GM18507 (cell line): ENCODE measurements at regions not wholly inside any gene's neighbourhood (a gene's known extent, or its start where the extent isn't known, plus 50 kb on each side); places are given as distances from the start of the nearest gene placed in this dataset.

Experiments used
- DNase-seq: peaks from one replicate; pipeline ENCODE4 v3.0.0; 2011; ENCODE audit warnings: low read depth; ENCODE audit not compliant: insufficient read length; ENCODE audit errors: extremely low spot score
- FAIRE-seq: peaks from 2 replicates; lab custom pipeline; 2011; peaks lifted over from hg19 to GRCh38; lab: Jason Lieb, UNC

DNA sequence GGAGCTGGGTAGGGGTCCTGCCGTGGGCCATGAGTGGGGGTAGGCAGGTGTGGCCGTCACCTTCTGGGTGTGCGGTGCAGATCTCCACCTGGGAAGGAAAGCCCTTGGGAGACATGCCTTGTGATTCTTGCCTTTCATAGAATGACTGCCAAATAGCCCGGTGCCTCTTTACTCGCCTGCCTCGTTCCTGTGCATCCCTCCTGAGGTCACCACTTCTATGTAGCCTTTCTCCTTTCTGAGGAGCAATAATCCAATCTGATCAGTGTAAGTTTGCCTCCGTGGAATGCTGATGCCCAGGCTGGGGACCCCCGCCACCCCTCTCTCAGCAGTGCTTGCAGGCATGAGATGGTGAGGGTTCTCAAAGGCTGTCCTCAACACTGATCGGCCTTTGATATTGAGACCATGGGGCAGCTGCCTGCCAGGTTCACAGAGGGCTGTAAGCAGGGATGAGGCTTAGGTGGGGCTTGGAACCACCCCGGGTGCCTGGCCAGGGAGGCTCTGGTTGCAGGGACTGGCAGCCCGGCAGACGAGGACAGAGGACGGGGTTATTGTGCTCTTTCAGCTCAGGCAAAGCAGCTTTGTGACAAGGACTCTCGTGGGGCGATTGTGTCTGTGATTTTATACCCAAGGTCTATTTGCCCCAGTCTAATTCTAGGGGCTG is 86.1 kb upstream of the WNT7B start:
- FAIRE-seq (no peak), DNase-seq (no peak)

DNA sequence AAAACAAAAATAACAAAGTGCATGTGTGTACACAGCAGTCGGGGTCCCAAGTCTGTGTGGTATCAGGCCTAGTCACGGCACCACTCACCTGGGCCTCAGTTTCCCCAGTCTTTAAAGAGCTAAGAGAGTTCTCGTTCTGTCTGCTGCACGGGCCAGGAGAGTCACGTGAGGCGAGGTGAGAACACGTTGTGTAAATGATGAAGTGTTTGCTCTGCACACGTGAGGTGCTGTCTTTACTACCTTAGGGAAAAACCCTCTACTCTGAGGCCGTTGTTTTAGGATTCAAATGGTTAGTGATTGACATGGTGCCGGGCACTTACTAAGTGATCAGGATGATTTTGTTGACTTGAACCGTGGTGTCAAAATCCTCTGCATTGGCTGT is 86.5 kb upstream of the PPARA start:
- DNase-seq (no peak), FAIRE-seq (no peak)

DNA sequence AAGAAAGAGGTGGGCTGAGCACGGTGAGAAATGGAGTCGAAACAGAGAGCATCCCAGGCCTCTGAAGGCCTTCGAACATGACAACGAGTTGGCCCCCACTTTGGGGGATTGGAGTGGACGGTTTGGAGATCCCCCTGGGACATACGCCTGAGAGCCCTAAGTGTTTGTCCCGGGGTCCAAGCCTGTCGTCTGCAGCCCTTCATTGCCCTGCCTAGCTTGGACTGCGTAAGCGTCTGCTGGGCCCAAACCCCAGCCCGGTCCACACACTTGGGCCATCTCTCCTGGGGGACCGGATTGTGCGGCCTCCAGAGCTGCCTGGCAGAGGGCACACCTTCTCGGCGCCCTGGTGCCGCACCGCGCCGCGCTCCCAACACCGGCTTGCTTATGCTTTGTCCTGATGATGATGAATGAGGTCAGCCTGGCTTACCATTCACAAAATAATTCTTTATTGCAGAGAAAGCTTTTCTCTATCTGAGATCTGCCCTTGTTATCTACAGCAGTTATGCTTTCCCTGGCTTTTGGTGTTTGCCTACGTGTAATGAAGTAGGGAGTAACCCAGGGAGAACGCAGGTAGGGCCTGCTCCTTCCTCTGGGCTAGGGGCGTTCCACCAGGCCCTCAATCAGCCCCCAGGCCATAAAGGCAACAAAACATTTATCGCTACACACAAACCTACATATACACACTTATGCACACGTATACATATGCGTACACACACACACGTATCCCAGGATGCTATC is 85.9 kb upstream of the PPARA start:
- no peak for DNase-seq
- FAIRE-seq, result no peak

DNA sequence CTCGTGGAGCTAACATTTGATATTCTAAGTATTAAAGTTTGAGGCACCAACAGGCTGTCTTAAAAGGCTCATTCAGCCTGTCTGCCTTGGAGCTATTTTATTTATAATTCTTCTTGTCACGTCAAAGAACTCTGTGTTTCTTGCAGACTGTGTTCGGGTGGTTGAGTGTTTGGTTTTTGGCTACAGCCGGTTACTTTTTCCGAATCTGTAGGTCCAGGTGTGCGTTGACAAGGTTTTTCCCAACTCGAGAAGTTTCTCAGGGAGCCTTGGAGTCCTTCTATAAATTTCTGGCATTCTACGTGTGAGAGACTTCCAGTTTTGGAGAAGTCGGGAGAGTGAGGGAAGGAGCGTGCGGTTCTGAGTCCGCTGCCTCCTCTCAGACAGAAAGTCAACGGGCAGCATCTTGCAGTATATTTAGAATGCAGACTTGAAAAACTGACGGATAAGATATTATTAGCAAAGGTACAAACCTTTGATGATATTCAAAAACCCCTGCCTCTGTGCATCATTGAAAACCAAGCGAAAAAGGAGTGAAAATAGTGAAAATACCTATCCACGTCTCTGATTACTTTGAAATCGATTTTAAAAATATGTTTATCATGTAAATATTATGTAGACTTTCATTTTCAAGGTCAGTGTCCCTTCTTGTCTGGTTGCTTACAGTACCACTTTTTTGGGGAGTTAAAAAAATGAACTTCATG is 85.2 kb upstream of the PPARA start:
- no peak for FAIRE-seq
- no peak for DNase-seq

DNA sequence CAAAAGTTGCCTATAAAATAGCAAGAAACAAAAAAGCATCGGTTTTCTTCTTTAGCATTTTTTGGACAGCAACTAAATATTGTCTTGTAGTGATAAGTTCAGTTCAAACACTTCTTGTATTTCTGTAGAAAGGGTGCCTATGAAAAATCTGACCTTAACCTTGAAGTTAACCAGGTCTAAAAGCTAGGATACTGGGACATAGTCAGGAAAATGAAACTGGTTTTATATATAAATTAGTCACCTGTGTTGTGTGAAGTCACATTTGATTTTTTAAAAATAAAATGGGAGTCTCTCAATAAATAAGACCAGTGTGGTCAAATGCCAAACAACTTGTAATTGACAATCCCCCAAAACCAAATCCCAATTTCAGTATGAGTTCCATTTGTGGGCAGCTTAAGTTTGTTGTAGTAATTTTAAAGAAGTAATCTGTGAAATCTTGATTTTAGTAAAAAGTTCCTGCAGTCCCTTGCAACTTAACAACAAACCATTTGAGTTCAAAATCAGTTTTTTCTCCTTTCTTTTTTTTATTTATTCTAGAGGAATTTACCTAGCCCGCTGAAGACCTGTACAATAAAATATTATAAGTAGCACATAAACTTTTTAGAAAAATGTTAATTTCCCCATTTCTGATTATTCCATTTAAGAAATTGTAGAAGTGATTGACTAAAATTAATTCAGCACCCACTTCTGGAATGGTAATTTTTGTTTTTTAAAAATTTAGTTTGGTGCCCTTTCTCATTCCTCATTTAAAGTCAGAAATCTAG is 84.5 kb upstream of the PPARA start:
- no peak for FAIRE-seq

DNA sequence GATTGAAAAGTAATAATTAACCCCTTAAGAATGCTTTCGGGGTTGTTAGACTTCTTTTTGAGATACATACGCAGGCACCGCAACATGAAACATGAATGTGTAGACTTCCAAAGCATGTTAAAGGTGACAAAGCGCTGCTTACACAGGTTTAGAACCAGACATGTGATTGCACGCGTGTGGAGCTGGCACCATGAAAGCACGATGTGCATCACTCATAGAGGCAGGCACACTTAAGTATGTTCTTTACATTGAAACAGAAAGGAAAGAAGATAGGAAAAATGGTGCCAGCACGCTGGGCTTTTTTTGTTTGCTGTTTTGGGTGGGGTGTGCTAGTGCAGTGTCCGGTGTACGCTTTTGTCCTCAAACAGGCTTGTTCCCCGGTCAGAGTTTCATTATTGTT is 83.6 kb upstream of the PPARA start:
- DNase-seq (no peak), FAIRE-seq (no peak)

More for the DNA sequence above, 84.5 kb upstream of the PPARA start:
- DNase-seq, result no peak

DNA sequence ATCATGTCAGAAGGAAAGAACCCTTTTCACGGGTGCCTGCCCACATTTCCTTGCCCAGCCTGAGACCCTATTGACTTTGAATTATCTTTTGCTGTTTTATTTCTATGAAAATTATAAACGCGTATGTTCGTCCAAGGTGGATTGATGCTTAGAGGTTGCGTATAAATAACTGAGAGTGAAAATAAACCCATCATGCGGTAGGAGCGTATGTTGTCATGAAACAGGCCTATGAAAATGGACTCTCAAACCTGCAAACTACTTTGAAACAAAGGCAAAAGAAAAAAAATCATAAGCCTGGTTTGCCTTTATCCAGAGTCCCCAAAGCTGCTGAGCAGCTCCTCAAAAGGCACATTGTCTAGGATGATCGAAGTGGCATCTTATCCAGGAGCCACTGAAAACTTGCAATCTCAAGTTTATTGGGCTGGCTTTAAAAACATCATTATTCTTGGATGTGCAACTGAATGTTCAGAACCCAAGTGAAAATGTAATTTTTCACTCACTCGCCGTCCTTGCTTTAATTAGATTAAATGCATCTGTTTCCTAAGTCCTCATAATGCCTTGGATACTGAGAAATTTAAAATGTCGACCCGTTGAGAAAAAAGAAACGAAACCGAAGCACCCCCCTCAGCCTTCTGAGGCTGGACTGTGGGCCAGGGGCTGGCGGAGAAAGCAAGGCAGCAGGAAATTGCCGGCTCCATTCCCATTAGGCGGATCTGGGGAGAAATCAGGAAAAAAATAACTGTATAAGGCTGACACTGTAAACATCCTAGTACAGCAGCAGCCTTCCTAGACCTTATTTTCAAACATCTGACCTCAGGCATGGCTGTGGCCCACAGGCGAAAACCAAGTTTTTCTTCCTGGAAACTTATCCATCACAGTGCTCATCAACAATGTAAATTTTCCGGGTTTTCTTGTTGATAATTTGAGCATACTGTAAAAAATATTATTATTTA is 82.9 kb upstream of the PPARA start:
- FAIRE-seq (no peak), DNase-seq (no peak)

DNA sequence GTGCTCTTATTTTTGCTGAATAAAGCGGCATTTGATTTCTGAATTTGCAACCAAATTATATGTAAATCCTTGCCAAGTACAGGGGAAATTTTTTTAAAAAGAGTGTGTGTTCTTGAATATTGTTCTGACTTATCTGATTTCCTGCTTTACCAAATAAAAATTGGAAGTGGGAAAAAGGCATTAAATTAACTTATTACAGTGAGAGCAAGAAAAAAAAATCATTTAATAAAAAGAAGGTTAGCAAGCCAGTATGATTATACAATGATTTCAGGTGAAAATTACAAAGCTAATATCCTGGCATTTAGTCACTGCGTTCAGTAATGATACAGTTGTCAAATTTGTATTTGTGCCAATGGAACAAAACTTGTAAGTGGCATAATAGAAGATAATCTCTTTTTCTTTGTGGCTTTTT is 82.1 kb upstream of the PPARA start:
- DNase-seq (no peak), FAIRE-seq (no peak)

DNA sequence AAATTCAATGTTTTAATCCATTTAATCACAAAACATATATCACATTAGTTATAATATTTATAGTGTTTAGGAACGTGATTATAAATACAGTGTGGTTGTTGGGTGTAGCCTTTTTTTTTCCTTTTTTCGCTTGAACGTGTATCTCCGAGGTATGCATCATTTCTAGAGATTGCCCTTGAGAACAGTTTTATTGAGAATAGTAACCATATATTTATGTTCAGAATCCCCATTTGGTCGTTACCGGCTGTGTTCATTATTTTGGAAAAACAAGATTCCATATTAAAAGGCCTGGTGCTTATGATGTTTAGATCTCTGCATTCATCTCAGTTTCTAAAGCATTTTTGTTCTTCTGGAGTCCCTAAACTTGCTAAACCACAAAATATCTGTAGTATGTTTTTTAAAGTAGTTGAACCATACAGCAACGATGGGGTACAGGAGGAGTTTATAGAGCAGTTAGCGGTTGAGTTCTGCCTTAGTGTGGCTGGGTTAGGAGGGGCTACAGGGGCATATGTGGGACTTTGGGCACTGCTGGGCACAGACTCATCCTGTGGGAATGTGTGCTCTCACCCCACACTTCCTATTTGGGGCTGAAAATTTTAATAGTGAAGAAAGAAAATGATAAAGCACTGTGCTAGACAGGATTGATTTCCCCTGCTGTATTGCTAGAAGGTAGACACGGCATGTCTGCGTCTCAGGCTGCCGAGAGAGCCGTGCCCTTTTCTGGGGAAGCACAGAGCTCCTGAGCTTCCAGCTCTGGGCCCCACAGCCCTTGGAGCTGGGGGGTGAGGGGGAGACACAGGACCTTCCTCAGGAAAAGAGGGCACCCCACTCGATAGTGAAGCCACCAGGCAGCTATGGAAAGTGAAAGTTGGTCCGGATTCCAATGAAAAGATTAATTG is 81.5 kb upstream of the PPARA start:
- FAIRE-seq, result no peak
- DNase-seq, result no peak

DNA sequence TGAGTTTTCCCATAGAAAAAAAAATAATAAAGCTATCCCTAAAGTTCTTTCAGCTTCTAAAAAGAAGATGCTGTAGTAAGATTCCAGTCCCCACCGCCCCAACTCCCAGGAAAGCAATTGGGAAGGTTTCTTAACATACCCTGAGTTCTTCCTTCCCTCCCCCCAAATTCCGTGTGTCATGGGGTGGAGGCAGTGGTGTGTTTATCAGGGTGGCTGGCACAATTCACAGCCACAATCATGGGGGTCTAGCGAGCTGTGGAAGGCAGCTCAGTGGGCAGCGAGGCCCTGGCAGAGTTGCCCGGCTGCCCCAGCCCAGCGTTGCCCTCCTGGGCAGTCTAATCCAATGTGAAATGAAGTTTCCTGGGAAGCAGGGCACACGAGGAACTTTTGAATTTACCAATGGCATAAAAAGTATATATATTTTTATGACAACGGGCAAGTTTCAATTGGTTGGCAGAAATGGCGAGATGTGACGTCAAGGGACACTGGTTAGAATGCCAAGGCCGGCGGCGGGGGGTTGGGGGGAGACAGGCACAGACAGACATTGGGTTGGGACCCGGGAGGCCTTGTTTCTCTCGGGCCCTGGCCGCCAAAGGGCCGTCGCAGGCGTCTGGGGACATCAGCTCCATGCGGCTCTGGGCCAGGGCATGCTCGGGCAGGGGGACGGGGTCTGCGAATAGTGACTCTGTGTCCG is 80.7 kb upstream of the PPARA start:
- FAIRE-seq, result no peak
- DNase-seq, result no peak

DNA sequence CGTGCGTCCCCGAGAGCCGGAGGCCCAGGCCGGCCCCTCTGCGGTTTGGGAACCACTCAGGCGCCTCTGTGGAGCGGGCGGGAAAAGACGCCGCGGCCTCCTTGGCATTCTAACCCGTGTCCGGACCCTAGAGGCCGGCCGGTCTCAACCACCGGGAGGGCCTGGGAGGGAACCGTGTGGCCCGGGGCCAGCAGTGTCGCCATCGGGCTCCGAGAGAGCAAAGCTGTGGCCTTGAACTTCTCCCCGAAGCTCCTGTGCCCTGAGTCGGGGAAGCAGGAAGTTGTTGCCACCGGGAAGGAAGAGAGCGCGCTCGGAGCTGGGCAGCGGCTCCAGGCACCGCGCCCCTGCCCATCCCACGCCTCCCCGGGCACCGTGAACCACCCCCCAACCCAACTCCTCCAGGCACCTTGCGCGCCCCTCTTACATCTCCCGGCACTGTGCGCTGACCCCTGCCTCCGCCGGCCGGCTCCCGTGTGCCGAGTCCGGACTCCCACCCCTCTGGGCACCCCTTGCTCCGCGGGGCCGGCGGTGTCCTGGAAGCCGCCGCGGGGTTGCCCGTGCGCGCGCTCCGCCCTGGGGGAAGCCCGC is 80.0 kb upstream of the PPARA start:
- DNase-seq (no peak), FAIRE-seq (no peak)

DNA sequence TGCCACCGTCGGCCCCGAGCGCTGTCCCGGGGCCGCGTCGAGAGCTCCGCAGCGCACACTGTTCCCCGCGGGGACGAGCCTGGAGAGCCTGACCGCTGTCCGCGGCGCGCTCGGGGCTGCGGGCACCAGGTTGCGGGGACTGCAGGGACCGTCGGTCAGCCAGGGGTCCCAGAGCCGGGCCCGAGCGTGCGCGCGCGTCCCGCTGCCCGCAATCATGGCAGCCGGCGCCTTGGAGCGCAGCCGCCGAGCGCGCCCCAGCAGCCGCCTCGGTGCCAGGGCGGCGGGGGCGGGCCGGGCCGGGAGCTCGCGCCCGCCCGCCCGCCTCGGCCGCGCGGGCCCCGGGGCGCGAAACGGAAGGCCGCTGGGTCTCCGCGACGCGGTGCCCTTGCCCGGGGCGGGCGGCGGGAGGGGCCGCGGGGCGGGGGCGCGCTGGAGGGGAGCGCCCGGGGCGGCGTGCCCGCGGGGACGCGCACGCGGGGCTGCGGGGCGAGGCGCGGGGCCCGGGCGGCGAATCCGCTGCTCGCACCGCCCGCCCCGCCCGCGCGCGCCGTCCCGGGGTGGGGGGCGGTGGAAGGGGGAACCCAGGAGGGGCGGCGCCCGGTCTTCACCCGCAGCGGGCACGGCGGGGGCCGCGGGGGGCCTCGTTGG is 79.4 kb upstream of the PPARA start:
- FAIRE-seq, result no peak
- no peak for DNase-seq

DNA sequence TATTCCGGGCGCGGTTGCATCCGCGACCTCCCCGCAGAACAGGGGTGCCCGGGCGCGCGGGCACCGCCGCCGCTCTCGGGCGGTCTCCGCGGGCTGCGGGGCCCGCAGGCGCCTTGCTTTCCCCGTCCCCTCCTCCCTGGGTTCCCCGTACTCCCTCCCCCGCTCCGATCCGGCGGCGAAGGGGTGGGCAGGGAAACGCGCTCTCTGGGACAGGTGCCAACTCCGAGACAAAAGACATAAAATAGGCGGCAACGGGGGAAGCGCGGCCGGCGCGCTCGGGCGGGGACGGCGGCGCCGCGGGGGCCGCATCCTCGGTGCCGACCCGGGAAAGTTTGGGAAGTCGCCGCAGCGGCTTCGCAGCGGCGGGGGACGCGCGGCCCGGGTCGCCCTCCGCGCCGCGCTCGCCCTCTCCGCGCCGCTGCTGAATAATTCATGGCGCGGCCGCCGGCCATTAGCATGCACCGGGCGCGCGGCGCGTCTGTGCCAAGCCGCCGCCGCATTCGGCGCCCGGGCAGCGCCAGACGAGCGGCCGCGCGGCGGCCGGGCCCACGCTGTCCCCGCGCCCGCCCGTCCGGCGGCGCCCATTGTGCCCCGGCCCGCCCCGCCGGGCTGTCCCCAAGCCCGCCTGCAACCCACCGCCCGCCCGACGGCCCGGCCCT is 78.7 kb upstream of the PPARA start:
- FAIRE-seq (no peak), DNase-seq (no peak)

DNA sequence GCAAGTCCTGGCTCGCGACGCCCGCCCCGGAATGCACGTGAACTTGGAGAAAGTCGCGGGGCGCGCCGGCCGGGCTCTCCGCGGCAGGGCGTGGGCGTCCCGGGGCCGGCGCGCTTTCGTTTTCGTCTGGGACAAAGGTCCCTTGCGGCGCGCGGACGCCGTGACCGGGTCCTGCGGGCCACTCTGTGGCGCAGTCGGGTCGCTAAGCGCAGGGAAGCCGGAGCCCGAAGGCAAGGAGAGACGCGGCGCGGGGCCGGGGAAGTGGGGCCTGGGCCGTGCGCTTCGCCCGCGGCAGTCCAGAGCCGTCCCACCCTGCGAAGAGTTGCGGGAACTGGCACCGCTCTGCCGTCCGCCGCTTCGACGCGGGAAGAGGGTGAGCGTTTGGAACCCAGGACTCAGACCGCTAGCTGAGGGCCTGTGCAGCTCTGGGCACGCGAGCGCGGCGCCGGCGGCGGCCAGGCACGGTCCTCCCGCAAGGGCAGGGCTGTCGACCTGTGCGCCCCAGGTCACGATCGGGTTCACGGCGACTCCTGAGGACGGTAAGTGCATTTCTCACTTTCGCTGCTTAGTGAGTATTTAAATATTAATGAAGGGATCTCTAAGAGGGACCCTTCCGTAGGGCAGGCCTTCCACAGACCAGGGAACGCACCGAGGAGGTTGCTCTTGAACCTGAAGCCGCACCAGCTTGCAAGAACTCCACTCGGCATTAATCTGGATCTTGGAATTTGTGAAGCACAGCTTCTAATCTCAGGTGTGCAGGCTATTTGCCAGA is 78.0 kb upstream of the PPARA start:
- FAIRE-seq, result peak; percentile 65
- DNase-seq, result no peak

DNA sequence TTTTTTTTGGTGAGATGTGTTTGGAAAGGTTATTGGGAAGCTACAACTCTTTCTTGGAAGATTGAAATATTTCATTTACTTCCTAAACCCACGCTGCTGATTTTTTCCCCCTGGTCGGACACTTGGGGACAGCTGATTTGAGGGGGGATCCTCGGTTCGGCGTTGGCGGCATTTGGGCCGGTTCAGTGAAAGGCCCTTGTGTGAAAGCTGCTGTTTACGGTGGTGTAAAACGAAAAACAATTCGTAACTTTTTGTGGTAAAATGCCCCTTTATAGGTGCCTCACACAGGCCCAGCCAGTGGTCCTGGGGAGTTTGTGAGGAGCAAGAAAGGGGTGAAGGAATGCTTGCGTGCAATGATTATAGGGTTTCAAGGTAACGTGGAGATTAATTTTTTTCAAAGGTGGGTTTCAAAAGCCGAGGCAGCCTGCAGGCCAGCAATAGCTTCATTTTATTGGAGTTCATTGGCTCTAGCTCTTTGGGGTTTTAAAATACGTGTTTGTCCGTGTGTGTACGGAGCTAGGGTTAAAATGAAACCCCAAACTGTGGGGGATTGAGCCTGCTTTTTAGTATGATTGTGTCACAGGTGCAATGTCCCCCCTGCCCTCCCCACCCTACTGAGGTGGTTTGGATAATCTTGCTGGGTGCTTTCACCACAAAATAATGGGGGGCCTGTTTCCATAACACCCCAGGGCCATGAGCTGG is 77.2 kb upstream of the PPARA start:
- DNase-seq (no peak), FAIRE-seq (no peak)
